ENCODE measurements at regions not wholly inside any gene's neighbourhood (a gene's known extent, or its start where the extent isn't known, plus 50 kb on each side); places are given as distances from the start of the nearest gene placed in this dataset.

DNA sequence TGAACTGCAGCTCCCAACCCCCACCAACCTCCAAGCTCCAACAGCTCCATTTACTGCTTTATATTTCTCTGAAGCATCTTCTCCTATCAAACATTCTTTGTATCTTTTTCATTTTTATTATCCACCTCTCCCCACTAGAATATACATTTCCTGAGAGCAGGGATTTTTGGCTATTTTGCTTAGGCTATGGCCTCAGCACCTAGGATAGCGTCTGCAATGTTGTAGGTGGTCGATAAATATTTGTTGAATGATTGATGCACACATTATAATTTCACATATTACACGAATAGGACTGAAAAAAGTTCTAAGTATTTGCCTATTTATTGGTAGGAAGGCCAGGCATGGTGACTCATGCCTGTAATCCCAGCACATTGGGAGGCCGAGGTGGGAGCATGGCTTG, 658.7 kb upstream of the DIPK2B start:
- no peak for DNase-seq

DNA sequence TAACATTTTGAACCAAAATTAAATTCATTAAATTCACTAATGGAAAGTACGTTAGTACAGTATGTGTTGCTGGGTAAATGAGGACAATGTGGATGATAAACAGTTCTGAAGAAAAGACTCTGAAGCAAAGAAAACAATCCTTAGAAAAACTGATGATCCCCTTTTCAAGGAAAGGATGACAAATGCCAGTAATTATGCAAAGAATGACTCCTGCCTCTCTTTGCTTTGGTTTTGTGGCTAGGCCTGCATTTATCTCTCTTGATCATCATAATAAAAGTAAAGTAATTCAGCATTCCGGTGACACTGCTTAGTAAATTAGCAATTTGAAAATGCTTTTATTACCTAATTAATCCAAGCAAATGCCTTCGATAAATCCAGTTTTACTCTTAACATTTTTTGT, 652.2 kb upstream of the DIPK2B start:
- DNase-seq, result no peak

DNA sequence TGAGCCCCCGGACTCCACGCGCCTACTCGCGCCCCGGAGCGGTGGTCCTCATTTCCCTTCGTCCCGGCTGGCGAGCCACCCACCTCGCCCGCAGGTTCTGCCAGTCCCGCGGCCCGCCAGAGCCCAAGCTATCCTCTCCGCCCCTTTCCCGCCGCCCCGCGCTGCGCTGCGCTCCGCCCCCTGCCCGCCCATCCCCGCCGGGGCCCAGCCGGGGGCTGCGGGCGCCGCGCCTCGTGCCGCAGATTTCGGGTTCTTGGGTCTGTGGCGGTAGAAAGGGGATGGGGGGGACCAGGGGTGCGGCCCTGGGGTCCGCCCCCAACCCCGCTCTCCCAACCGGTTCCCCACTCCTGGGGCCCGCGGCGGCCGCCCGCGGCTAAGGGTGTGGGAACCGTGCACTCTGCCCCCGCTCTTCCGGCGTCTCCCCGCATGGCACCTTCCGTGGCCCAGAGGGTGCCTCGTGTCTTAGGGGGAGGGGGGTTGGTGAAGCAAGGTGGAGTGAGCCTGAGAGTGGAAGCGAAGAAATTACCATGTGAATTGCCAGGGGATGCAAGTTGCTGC, 650.8 kb upstream of the DIPK2B start:
- peak; percentile 22 for DNase-seq

DNA sequence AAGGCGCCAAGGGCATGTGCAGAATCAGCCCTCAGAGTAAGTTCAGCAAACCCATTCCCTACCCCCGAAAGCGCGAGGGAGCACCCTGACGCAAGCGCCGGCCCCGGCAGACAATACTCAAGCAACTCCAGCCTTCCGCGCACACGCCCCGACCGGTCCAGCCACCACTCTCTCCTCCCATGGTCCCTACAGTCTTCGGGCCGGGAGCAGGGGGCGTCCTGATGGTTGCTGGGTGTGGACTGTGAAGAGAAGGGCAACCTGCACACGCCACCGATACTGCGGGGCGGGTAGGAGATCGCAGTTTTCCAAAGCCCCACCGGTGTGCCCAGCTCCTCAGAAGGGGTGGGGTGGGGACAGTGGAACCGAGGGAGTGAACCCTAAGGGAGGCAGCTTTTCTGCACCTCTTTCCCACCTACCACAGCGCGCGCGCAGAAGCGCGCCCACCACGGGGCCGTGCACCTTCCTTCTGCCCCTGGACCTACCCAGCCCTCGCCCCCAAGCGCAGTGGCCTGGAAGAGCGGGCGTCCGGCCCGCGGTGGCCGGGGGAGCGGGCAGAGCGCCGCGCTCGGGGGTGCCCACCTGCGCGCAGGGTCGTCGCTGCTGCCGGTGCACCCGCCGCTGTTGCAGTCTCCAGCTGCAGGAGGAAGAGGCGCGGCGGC, 650.2 kb upstream of the DIPK2B start:
- DNase-seq, result no peak

DNA sequence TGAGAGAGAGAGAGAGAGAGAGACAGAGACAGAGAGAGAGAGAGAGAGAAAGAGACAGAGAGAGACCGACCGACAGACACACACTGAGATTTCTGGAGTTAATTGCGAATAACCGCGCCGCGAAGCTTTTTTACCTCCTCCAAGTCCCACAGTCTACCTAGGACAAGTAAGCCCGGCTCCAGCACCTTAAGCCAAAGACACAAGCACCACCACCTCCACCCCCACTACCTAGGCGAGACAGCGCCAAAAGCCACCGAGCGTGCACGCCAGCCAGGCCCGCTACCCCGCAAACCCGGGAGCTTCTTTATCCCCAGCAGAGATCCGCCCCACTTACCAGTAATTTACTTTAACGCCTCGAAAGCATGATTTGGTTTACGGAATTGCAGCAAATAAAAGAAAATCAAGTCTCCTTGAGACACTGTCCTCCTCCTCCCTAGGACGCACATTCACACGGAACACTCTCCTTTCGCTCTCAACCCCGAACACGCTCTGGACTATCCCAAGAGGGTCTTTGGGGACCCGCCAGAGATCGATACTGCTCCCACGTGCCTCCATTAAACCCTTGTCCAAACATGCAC, 649.6 kb upstream of the DIPK2B start:
- no peak for DNase-seq

DNA sequence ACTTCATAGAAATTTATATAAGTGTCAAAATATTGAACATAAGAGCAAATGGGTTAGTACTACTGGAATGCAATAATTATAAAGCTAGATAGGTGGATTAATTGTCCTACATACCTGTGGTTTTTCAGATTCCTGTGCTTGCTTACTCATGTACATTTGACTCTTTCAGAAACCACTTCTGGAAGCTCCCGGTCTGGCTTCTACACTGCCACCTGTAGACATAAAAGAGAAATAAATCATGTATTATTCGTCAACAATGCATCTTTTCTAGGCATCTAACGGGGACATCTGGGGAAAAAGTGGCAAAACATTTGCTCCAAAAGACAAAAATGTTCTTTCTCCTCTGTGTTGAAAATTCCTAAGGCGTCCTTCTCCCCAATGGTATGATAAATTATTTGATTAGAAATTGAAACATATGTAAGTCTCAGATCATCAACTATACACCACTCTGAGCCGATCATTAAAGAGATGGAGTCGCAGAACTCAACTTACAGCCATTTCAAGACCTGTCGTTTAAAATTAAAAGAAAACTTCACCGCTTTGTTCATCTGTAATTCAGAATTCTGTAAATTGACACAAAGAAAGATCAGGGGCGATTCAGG, 648.7 kb upstream of the DIPK2B start:
- no peak for DNase-seq

DNA sequence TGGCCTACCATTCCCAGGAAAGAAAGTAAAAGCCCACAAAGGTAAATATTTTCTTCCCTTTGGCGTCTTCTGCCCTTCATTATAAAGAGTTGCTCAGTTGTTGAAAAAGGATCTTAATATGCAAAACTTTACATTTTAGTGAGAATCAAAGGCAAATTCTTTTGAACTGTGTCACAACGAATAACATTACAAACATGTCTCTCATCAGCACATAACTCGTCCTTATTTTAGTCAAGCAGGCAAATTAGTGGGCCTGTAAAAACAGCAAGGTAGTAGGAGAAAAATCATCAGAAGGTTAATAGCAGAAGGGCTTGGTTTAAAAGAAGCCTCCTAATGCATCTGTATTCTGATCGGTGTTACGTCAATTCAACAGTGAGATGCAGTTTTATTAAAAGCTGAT, 647.3 kb upstream of the DIPK2B start:
- DNase-seq, result no peak

DNA sequence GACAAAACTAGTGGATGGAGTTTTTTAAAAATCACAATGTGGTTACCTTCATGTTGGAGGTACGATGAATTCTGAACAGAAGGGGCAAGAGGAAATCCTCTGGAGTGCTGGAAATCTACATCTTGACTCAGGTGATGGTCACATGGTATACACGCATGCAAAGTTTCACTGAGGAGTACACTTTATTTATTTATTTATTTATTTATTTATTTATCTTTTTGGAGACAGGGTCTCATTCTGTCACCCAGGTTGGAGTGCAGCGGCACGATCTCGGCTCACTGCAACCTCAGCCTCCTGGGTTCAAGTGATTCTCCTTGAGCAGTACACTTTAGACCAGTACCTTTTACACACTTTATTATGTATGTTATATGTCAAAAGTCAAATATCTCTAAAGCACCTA, 645.7 kb upstream of the DIPK2B start:
- no peak for DNase-seq

DNA sequence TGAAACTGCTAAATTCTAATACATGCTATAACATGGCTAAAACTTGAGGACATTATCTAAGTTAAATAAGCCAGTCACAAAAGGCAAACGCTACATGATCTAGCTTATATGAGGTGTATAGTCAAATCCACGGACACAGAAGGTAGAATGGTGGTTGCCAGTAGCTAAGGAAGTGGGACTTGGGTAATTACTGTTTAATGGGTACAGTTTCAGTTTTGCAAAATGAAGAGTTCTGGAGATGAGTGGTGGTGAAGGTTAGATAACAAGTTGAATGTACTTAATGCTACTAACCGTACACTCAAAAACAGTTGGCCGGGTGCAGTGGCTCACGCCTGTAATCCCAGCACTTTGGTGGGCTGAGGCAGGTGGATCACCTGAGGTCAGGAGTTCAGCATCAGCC, 644.5 kb upstream of the DIPK2B start:
- DNase-seq, result no peak

DNA sequence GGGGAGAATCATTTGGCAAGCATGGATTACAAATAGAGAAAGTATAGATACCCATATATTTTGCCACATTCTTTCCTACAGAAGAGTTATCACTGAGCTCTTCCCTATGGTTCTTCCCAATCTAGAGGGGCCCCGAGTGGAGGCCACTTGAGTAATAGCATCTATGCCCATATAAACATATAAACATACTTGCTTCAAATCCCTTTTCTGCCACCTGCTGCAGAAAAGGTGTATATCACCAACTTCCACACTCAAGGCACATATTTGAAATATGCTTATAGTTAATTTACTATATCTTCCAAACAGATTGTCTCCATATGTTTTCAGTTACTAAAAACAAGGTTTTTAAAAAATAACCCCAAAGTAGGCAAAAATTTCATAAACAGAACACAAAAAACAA, 642.8 kb upstream of the DIPK2B start:
- no peak for DNase-seq

DNA sequence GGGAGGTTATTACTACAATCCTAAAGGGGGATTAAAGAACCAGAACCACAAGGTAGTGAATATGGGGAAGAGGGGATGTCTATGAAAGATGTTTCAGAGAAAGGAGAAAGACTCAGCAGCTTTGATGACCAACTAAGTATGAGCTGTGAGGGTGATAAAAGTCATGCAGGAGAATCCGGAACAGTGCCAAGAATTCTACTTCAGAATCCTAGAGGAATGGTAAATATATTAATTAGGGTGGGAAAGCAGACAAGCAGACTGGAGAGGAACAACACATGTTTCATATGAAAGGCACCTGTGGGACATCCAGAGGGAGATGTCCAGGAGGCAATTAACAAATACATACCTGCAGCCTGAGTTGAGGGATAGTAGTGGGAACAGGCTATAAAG, 642.2 kb upstream of the DIPK2B start:
- no peak for DNase-seq

DNA sequence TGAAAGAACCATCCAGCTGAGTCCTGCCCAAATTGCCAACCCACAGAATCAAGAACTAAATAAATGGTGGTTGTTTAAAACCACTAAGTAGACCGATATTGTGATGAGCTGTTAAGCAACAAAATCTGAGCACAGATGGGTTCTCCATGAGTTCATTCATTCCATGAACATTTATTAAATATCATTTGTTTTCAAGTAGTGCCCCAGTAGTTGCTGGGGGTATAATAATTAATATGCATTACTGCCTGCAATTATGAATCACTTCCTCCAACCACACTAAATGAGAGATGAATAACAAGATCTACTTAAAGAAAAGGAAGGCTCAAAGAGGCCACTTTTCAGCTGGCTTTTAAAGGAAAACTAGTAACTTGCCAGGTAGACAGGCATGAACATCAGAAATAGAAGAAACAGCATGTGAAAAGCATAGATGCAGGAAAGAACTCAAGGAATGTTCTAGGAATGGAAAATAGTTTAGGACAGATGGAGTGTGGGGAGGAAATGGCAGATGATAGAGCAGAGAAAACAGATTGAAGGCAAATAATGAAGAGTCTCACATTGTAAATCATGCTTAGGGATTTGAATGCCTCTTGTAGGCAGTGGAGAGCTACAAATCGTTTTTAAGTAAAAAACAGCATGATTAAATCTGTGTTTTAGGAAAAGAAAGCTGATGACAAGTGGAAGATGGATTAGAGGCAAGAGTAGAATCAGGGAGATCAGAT, 641.7 kb upstream of the DIPK2B start:
- DNase-seq, result no peak

DNA sequence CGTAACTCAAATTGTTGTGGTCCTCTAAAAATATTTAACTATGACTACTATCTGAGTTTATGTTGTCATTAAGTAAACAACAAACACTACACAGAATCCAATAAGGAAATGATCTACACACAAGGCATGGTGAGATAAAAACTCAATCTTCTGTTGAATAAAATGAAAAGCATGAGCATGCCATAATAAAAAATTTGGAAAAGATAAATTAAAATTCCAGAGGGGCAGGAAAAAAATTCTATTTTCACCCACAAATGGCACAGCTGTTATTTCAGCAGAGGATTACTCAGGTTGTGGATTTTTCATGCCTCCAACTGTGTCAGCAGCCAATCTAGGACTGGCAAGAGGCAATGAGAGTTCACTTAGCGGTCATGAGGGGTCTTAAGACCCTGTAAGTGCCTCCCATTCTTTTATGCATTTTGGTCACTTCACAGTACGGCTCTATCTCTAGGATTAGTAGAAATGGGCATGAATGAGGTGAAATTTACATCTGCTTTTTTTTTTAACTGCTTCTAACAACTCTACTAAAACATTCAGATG, 639.8 kb upstream of the DIPK2B start:
- DNase-seq, result no peak

DNA sequence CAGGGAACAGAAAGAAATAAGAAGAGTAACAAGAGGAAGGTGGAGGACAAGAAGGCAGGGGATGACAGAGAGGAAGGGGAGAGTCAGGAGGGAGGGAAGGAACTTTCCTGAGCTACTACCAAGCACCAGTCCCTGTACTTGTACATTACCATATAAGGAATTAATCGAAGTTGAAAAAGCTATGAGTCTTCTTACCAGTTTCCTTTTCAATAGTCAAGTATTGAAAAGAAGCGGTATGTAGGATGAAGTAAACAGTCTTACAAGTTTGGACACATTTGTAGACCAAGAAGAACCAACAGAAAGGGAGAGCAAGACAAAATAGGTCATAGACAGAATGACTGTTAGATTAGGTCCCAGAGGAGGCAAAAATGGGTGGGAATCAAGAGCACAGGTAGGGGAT, 629.7 kb upstream of the DIPK2B start:
- no peak for DNase-seq

DNA sequence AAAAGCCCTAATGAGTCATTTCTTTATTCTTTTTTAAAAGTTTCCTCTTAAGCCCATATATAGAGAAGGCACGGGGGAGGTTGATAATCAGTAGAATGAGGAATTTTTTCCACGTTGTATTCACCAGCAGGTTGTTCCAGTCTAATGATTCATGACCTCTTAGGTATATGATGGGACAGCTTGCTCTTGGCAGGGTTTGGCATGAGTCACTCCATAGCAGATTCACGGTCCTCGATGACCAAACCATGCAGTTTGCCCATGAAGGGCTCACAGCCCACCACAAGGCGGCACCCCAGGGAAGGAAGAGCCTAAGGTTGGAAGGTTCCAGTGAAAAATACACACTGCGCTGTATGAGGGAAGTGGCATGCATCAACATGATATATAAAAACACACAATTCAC, 623.8 kb upstream of the DIPK2B start:
- DNase-seq, result no peak

DNA sequence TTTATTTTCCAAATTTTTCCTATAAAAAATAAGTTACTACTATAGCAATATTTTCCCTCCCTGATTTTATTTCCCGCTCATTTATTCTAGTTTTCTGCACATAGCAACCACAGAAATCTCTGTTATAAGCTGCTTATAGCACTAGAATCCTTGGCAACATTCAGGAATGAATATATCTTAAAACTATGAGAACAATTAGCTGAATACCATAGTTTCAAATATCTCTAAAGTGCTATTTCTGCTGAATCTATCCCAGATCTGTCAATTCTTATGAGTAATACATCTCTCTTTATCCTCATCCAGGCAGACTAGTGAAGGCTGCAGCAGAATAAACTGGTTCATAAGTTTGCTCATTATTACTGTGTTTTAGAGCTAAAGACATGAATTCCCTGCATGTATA, 622.9 kb upstream of the DIPK2B start:
- DNase-seq, result no peak

DNA sequence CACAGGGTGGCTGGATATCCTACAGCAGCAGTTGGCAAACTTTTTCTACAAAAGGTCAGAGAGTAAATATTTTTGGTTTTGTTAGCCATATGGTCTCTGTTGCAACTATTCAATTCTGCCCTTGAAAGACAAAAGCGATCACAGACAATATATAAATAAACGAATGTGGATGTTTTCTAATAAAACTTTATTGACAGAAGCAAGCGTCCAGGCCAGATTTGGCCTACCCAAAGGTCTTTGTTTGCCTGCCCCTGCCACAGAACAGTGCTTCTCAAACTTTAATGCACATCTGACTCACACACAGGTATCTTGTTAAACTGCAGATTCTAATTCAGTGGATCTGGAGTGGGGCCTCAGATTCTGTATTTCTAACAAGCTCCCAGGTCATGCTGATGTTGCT, 621.4 kb upstream of the DIPK2B start:
- DNase-seq, result no peak

DNA sequence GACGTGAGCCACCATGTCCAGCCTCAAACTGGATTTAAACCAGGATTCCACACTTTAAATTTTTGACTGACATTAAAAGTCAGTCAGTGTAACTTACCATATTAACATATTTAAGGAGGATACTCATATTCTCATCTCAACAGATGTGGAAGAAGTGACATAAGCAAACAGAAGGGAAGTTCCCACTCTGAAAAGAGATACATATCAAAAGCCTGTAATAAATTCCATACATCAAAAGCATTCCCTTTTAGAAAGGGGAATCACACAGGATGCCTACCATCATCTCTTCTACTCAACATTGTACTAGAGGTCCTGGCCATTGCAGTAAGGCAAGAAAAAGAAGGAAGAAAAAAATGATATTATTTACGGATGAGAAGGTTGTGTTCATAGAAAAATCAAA, 618.2 kb upstream of the DIPK2B start:
- DNase-seq, result no peak

DNA sequence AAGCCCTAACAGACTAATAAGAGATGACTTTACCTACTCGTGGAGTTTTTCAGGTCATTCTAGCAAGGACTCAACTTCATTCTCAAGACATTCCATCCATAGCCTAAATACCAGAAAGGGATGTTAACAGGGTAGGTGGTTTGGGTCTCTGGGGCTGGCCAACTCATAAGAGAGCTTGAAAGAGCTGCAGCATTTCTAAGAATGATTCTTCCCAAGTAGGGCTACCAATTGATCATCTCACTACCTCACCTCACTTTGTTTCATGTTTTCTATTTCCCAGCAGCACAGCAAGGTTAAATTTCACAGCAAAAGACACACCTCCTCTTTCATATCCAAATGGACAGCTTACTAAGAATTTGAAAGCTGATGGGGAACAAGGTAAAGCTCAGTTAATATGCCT, 614.8 kb upstream of the DIPK2B start:
- no peak for DNase-seq

DNA sequence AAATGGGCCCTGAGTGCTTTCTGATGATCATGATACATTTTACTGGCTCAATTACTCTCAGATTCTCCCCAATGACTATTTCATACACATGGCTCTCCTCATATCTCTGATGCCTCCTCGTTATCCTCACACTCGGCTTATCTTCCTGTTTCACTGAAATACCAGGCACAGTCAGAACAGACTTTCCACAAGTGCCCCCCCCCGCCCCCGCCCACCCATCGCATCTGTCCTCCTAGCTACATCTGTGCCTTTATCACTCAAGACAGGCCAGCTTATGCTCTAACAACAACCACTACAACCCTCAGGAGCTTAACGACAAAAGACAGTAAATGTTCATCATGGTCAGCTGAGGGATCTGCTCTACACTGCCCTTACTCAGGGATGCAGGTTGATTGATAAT, 610.6 kb upstream of the DIPK2B start:
- DNase-seq, result no peak

DNA sequence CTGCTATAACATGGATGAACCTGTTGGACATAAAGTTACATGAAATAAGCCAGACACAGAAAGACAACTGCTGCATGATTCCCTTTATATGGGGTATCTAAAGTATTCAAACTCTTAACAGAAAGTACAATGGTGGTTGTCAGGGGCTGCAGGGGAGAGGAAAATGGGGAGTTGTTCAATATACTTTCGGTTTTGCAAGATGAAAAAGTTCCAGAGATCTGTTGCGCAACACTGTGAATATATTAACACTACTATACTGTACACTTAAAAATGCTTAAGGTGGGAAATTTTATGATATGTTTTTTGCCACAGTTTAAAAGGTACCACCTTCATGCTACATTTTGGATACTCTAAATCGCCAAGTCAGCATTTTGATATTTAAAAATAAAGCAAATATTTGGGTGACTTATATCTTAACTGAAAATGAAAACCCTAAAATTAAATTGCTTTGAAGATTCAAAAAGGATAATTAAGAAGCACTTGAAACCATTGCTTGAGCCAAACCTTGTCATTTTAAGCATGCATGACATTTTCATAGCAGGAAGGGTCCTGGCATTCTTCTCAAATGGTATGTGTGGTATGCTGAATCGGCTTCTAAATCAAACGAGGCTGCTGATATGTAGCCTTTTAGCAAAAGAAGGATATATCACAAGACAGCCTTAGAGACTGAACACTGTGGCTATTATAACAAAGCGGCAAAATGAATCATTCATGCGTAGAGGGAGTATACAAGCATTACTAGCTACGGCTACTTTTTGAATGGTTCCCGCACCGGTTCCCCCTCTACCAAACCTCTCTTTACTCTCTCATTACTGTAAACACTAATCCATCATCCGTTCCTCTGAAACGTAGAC, 607.1 kb upstream of the DIPK2B start:
- DNase-seq, result no peak

DNA sequence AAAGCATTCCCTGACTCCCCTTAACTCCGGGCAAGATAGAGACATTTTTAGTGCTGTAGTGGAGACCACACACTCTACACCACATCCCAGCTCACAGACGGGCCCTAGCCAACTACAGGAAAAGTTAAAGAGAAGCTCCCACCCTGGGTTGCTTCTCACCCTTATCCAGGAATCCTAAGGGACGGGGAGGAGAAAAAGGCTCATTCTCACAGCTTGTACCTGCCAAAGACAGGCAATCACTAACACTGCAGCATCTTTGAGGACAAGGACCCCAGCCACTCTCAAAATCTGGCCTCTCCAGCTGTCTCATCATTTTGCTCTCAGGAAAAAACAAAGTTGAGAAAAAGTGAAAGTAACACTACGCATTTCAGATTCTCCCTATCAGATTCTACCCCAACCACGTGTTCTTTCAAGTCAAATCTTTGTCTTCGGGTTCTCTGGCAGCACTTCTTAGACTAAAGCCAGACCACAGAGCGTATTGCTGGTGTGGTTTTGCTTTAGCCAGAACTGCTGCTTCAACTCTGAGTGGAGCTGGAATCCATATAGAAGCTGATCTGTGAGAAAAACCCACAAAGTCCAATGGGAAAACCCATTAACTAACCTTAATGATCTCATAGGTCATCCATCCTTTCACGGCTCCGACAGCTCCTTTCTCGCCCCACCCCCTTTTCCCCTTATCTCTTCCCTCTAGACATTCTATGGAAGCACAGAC, 605.9 kb upstream of the DIPK2B start:
- peak; percentile 63 for DNase-seq

All from CD4-positive, alpha-beta T cell treated with Interleukin-15 for 1 hour (primary cell).